CD4-positive, alpha-beta T cell (primary cell): ENCODE measurements at regions not wholly inside any gene's neighbourhood (a gene's known extent, or its start where the extent isn't known, plus 50 kb on each side); places are given as distances from the start of the nearest gene placed in this dataset.
"Not testable (repeated sequence)": the region's sequence is repeated elsewhere in the genome, so short reads cannot be mapped to it uniquely, and the experiment has no call there.

Source experiments
- ATAC-seq: fragments of 200-7000 bp; cut with Tn5 transposase; one replicate; pipeline ENCODE4 v1.10.0; 2022; ENCODE audit warnings: mild to moderate bottlenecking; ENCODE audit not compliant: poor library complexity
- CTCF ChIA-PET: fragments of 350-600 bp; sonication (Branson Sonifier 250); formaldehyde crosslinking; loops from one replicate; lab custom pipeline; 2021; ENCODE audit warnings: antibody characterized with exemption, inconsistent platforms; lab: Charles Lee
- POLR2A ChIA-PET: fragments of 350-600 bp; sonication (Branson Sonifier 250); formaldehyde crosslinking; loops from one replicate; lab custom pipeline; 2021; ENCODE audit warnings: antibody characterized with exemption, inconsistent platforms; lab: Charles Lee
- DNase-seq, 14 experiments: peaks; one replicate each; pipeline ENCODE4 v3.0.0-alpha.2; 2013 to 2020; ENCODE audit warnings: mixed read lengths in 2 of 14
- H3K27ac ChIP-seq, 2 donors: one replicate each; pipeline versions ENCODE4 v1.5.1 to v1.7.0; 2013; ENCODE audit warnings: low read length in 2 of 2, low read depth in 1 of 2, mild to moderate bottlenecking in 1 of 2
- H3K27me3 ChIP-seq, 2 experiments: 1 replicate in 1 of 2; 2 replicates in 1 of 2; pipeline versions ENCODE4 v1.6.1 to v1.7.0; 2013; ENCODE audit warnings: low read length in 2 of 2, control low read depth in 1 of 2, mild to moderate bottlenecking in 1 of 2, moderate library complexity in 1 of 2; ENCODE audit not compliant: insufficient read depth in 2 of 2, control insufficient read depth in 1 of 2
- H3K36me3 ChIP-seq: one replicate; pipeline ENCODE4 v1.6.1; 2013; ENCODE audit warnings: low read length, control low read depth; ENCODE audit not compliant: insufficient read depth
- H3K4me1 ChIP-seq: one replicate; pipeline ENCODE4 v1.6.1; 2013; ENCODE audit warnings: low read length, control low read depth; ENCODE audit not compliant: insufficient read depth
- H3K4me3 ChIP-seq: one replicate; pipeline ENCODE4 v1.5.1; 2013; ENCODE audit warnings: mild to moderate bottlenecking, low read length, moderate library complexity
- H3K9me3 ChIP-seq, 2 experiments: 1 replicate in 1 of 2; 2 replicates in 1 of 2; pipeline versions ENCODE4 v1.6.1 to v1.7.0; 2013; ENCODE audit warnings: low read length in 2 of 2, mild to moderate bottlenecking in 2 of 2, control low read depth in 1 of 2, moderate library complexity in 1 of 2; ENCODE audit not compliant: control insufficient read depth in 1 of 2, insufficient read depth in 1 of 2
- H3K27ac Mint-ChIP-seq: one replicate; pipeline ENCODE4 v1.8.0; 2020; ENCODE audit warnings: mixed read lengths
- H3K27me3 Mint-ChIP-seq: one replicate; pipeline ENCODE4 v1.8.0; 2021; ENCODE audit warnings: mixed read lengths
- H3K36me3 Mint-ChIP-seq: one replicate; pipeline ENCODE4 v1.8.0; 2021; ENCODE audit warnings: low read depth, mixed read lengths
- H3K4me1 Mint-ChIP-seq: one replicate; pipeline ENCODE4 v1.8.0; 2021; ENCODE audit warnings: low read depth, mixed read lengths
- H3K4me3 Mint-ChIP-seq: one replicate; pipeline ENCODE4 v1.8.0; 2020; ENCODE audit warnings: mild to moderate bottlenecking, mixed read lengths
- H3K9me3 Mint-ChIP-seq: one replicate; pipeline ENCODE4 v1.8.0; 2020; ENCODE audit warnings: mixed read lengths
- intact Hi-C, 2 experiments: fragments of 100-400 bp; cut with DNase I in 1 of 2; cut with micrococcal nuclease in 1 of 2; formaldehyde crosslinking; loops; one replicate each; pipeline versions ENCODE4 v1.15.1 to v1.9.0; 2023 to 2025; cut with DNase I, micrococcal nuclease
- TF ChIP-seq, protein P1 (sequence below): fragments of 200-600 bp; IDR thresholded peaks from one replicate; pipeline ENCODE4 v1.8.0; 2022; ENCODE audit warnings: antibody characterized with exemption, mild to moderate bottlenecking

DNA sequence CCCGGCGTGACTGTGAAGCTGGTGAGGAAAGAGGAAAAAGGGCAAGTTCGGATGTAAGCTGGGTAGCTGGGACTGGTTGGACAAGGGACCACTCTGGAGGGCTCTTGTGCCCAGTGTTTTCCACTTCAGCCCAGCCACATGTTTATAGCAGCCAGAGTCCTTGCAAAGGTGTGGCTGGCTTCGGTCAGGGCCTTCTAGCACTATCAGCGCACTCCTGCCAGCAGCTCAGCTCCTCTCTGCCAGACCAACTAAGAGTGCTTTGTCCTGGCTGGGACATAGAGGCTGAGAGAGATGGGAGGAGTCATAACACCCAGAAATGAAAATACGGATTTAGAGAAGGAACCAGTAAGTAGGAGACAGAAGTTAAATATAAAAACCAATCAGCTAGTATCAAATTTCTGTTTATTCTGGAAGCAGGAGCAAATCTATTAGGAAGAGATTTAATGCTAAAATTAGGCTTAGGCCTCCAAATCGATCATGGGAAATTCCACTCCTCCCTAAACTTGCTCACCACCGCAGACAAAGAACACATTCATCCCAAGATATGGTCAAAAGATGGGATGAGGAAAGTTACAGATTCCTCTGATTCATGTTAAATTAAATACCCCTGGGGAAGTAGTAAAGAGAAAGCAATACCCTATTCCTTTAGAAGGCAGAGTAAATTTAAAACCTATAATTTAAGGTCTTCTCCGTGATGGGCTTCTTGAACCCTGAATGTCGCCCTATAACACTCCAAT is 135.0 kb downstream of the RALA start:
- no peaks in the 10 kb centered on the region for H3K27me3 ChIP-seq
- H3K27ac ChIP-seq: no peak overlapping the region
- no peaks in the 10 kb centered on the region for H3K4me1 ChIP-seq
- Mint-ChIP-seq H3K4me3 (no peak overlapping the region), H3K4me1 (no peaks in the 10 kb centered on the region), H3K36me3 (no peaks in the 10 kb centered on the region), H3K27me3 (no peaks in the 10 kb centered on the region), H3K9me3 (no peaks in the 10 kb centered on the region), H3K27ac (no peak overlapping the region)
- TF ChIP-seq, protein P1, sequence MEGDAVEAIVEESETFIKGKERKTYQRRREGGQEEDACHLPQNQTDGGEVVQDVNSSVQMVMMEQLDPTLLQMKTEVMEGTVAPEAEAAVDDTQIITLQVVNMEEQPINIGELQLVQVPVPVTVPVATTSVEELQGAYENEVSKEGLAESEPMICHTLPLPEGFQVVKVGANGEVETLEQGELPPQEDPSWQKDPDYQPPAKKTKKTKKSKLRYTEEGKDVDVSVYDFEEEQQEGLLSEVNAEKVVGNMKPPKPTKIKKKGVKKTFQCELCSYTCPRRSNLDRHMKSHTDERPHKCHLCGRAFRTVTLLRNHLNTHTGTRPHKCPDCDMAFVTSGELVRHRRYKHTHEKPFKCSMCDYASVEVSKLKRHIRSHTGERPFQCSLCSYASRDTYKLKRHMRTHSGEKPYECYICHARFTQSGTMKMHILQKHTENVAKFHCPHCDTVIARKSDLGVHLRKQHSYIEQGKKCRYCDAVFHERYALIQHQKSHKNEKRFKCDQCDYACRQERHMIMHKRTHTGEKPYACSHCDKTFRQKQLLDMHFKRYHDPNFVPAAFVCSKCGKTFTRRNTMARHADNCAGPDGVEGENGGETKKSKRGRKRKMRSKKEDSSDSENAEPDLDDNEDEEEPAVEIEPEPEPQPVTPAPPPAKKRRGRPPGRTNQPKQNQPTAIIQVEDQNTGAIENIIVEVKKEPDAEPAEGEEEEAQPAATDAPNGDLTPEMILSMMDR: no peak
- ATAC-seq: no peak
- H3K4me3 ChIP-seq: no peak overlapping the region
- ChIA-PET POLR2A (no interaction called here), CTCF (no interaction called here)
- intact Hi-C loops: no loop called here
- DNase-seq: no peak
- no peaks in the 10 kb centered on the region for H3K9me3 ChIP-seq
- no peaks in the 10 kb centered on the region for H3K36me3 ChIP-seq

DNA sequence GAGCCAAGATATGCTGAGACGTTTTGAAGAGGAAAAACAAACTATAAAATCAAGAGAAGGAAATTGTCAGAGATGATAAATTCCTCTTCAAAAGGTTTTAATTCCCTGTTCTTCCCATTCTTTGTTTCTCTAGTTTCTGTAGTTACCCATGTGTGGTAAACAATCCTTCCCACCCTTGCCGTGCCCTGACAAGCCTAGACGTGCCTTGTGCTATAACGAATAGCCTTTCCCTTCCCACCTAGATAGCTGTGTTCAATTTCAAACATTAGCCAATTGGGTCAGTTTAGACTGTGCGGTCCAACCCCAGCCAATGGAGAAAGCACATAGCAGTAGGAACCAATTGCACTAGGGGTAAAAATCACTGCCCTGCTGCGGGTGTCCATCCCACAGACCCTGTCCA is 138.1 kb downstream of the RALA start:
- ChIA-PET POLR2A (no interaction called here), CTCF (no interaction called here)
- no peaks in the 10 kb centered on the region for H3K4me1 Mint-ChIP-seq
- Histone ChIP-seq H3K9me3 (no peaks in the 10 kb centered on the region), H3K27me3 (no peaks in the 10 kb centered on the region), H3K4me3 (no peak overlapping the region), H3K27ac (no peak overlapping the region), H3K36me3 (no peaks in the 10 kb centered on the region), H3K4me1 (no peaks in the 10 kb centered on the region)
- H3K27ac Mint-ChIP-seq: no peak overlapping the region
- no peak overlapping the region for H3K4me3 Mint-ChIP-seq
- H3K27me3 Mint-ChIP-seq: no peaks in the 10 kb centered on the region
- no peak for DNase-seq
- intact Hi-C loops: no loop called here
- TF ChIP-seq, protein P1: no peak
- no peak for ATAC-seq
- H3K36me3 Mint-ChIP-seq: no peaks in the 10 kb centered on the region
- H3K9me3 Mint-ChIP-seq: no peaks in the 10 kb centered on the region

DNA sequence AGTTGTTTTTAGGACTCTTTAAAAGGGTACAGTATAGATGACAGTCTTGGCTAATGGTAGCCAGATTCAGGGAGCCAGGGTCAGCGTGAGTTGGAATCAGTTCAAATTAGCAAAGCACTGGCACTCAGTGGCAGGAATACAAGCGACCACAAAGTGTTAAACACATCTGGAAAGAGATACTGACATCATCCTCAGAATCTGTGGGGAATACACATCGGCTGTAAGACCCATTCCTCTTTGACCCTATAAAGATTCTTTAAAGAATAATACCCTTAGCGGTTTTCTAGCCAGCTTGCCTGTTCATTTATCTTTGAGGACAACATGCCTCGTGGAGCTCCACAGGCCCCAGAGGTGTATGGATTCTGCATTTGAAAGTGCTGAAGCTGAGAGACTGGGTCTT is 139.1 kb downstream of the RALA start:
- H3K27ac ChIP-seq, H3K9me3 Mint-ChIP-seq, H3K4me1 Mint-ChIP-seq, H3K9me3 ChIP-seq, DNase-seq, H3K27ac Mint-ChIP-seq, ATAC-seq, POLR2A ChIA-PET, CTCF ChIA-PET, H3K27me3 ChIP-seq, H3K4me1 ChIP-seq, H3K36me3 Mint-ChIP-seq, H3K36me3 ChIP-seq, intact Hi-C loops, H3K27me3 Mint-ChIP-seq, H3K4me3 ChIP-seq, H3K4me3 Mint-ChIP-seq: not testable (repeated sequence)

DNA sequence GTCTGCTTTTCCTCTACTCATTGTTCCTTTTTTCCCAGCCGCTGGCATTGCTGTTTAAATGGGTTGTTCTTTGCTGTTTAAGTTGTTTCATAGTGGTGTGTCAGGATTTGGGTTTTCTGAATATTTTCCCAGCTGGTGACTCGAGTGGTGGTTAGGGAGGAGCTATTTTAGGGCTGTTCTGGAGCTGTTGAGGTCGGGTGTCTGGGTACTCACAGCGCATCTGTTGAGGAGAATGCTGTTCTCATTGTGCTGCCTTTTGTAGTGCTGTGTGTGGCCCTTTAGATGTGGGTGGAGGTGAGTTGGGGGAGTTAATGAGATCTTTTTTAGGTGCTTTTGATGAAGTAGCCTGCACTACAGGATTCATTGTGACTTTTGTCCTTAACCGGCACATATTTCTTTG is 139.5 kb downstream of the RALA start:
- intact Hi-C loops, H3K9me3 Mint-ChIP-seq, H3K27me3 ChIP-seq, H3K4me1 ChIP-seq, H3K27ac Mint-ChIP-seq, H3K27me3 Mint-ChIP-seq, H3K36me3 Mint-ChIP-seq, POLR2A ChIA-PET, ATAC-seq, H3K4me1 Mint-ChIP-seq, CTCF ChIA-PET, DNase-seq, H3K9me3 ChIP-seq, H3K27ac ChIP-seq, H3K4me3 ChIP-seq, H3K4me3 Mint-ChIP-seq, H3K36me3 ChIP-seq: not testable (repeated sequence)

DNA sequence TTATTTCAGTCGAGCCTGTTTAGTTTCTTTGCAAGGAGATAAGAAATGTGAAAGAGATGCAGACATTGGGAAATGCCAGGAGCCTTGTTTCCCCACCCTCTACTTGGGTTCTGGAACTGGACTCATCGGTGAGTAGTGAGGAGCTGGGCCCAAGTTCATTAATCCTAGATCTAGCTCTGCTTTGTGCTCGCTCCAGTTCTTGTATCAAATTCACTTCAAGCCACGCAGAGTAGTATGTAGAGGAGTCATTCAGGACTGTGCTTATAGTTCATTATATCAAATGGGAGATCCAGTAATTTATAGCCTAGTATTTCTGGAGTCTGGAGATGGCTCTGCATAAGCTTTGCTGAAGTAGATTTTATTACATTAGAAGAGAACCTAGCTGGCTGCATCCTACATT is 142.5 kb downstream of the RALA start:
- H3K4me3 ChIP-seq, DNase-seq, H3K27me3 Mint-ChIP-seq, H3K36me3 ChIP-seq, H3K4me3 Mint-ChIP-seq, H3K4me1 ChIP-seq, ATAC-seq, POLR2A ChIA-PET, H3K9me3 ChIP-seq, H3K9me3 Mint-ChIP-seq, intact Hi-C loops, H3K27ac Mint-ChIP-seq, CTCF ChIA-PET, H3K27me3 ChIP-seq, H3K4me1 Mint-ChIP-seq, H3K27ac ChIP-seq: not testable (repeated sequence)
- peaks cover 15% of the 10 kb centered on the region for H3K36me3 Mint-ChIP-seq

DNA sequence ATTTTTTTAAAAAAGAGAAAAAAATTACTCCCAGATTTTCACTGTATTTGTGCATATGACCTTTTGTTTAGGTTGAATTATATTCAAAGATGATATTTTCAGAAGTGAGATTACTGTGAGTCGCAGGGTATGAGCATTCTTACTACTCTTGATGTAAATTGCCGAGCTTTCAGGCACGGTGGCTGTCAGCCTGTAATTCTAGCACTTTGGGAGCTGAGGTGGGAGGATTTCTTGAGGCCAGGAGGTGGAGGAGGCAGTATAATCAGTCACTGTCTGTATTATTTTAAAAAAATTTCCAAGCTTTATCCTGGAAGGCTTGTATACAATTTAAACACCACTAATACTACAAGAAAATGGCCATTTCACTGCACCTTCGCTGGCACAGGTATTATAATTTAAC is 145.1 kb downstream of the RALA start:
- H3K27ac Mint-ChIP-seq, H3K36me3 ChIP-seq, H3K27me3 ChIP-seq, H3K4me1 Mint-ChIP-seq, intact Hi-C loops, DNase-seq, H3K9me3 Mint-ChIP-seq, H3K27ac ChIP-seq, H3K4me3 Mint-ChIP-seq, H3K4me1 ChIP-seq, ATAC-seq, H3K27me3 Mint-ChIP-seq, POLR2A ChIA-PET, H3K9me3 ChIP-seq, CTCF ChIA-PET, H3K4me3 ChIP-seq: not testable (repeated sequence)
- peaks cover 25% of the 10 kb centered on the region for H3K36me3 Mint-ChIP-seq
